MM.1S (cell line): ENCODE measurements at regions not wholly inside any gene's neighbourhood (a gene's known extent, or its start where the extent isn't known, plus 50 kb on each side); places are given as distances from the start of the nearest gene placed in this dataset.

Source experiments
- DNase-seq: peaks from one replicate; pipeline ENCODE4 v3.0.0-alpha.2; 2015
- H2AFZ ChIP-seq: fragments of 300-600 bp; sonication (generic); 2 replicates; pipeline ENCODE4 v1.6.0; 2016; ENCODE audit warnings: antibody characterized with exemption, low read length
- H3F3A ChIP-seq: fragments of 300-600 bp; sonication (generic); 2 replicates; pipeline ENCODE4 v1.6.1; 2016; ENCODE audit warnings: mild to moderate bottlenecking, antibody characterized with exemption, low read length, moderate library complexity, mixed read lengths; ENCODE audit not compliant: insufficient read depth
- H3K27ac ChIP-seq: fragments of 300-600 bp; sonication (generic); 2 replicates; pipeline ENCODE4 v1.5.1; 2016; ENCODE audit warnings: mild to moderate bottlenecking, low read length
- H3K27me3 ChIP-seq: fragments of 300-600 bp; sonication (generic); replicated peaks from 2 replicates; pipeline ENCODE4 v1.6.0; 2016; ENCODE audit warnings: low read length; ENCODE audit not compliant: insufficient read depth
- H3K36me3 ChIP-seq: fragments of 300-600 bp; sonication (generic); replicated peaks from 2 replicates; pipeline ENCODE4 v1.6.1; 2016; ENCODE audit warnings: mild to moderate bottlenecking, low read length, mixed read lengths; ENCODE audit not compliant: insufficient read depth
- H3K4me1 ChIP-seq: fragments of 300-600 bp; sonication (generic); 2 replicates; pipeline ENCODE4 v1.6.1; 2016; ENCODE audit warnings: low read length, mixed read lengths
- H3K4me2 ChIP-seq: fragments of 300-600 bp; sonication (generic); 2 replicates; pipeline ENCODE4 v1.6.0; 2016; ENCODE audit warnings: low read depth, low read length
- H3K4me3 ChIP-seq: fragments of 300-600 bp; sonication (generic); 2 replicates; pipeline ENCODE4 v1.5.1; 2016; ENCODE audit warnings: low read length, mixed read lengths
- H3K79me2 ChIP-seq: fragments of 300-600 bp; sonication (generic); 2 replicates; pipeline ENCODE4 v1.6.1; 2016; ENCODE audit warnings: mixed run types, low read length, mixed read lengths
- H3K9ac ChIP-seq: fragments of 300-600 bp; sonication (generic); 2 replicates; pipeline ENCODE4 v1.6.1; 2016; ENCODE audit warnings: low read length, mixed read lengths
- H3K9me2 ChIP-seq: fragments of 300-600 bp; sonication (generic); replicated peaks from 2 replicates; pipeline ENCODE4 v1.6.1; 2016; ENCODE audit warnings: mild to moderate bottlenecking, low read length, mixed read lengths; ENCODE audit not compliant: insufficient read depth
- H3K9me3 ChIP-seq: fragments of 300-600 bp; sonication (generic); replicated peaks from 2 replicates; pipeline ENCODE4 v1.6.1; 2016; ENCODE audit warnings: mild to moderate bottlenecking, low read length, mixed read lengths; ENCODE audit not compliant: insufficient read depth
- H4K20me1 ChIP-seq: fragments of 300-600 bp; sonication (generic); 2 replicates; pipeline ENCODE4 v1.6.1; 2016; ENCODE audit warnings: mild to moderate bottlenecking, low read length, moderate library complexity, mixed read lengths; ENCODE audit not compliant: insufficient read depth
- CTCF ChIP-seq: fragments of 300-600 bp; sonication (generic); IDR thresholded peaks from 2 replicates; pipeline ENCODE4 v1.5.1; 2016; ENCODE audit warnings: antibody characterized with exemption, low read length, mixed read lengths
- EZH2 ChIP-seq: fragments of 300-600 bp; sonication (generic); optimal IDR thresholded peaks from 2 replicates; pipeline ENCODE3; 2017; ENCODE audit warnings: low read depth, mild to moderate bottlenecking, antibody characterized with exemption, low read length, mixed read lengths
- EZH2phosphoT487 ChIP-seq: fragments of 300-600 bp; sonication (generic); IDR thresholded peaks from 2 replicates; pipeline ENCODE4 v1.6.1; 2018; ENCODE audit warnings: antibody characterized with exemption, low read length

- H3K27ac ChIP-seq = no peak overlapping the region
- H3K4me2 ChIP-seq = no peak overlapping the region
- H4K20me1 ChIP-seq = no peaks in the 10 kb centered on the region
- peaks cover 5% of the 10 kb centered on the region for H3K4me1 ChIP-seq
- H3K4me3 ChIP-seq = no peak overlapping the region
- no peaks in the 10 kb centered on the region for H3F3A ChIP-seq
- H3K36me3 ChIP-seq = no peaks in the 10 kb centered on the region
- no peaks in the 10 kb centered on the region for H3K27me3 ChIP-seq
- no peak overlapping the region for H3K9ac ChIP-seq
- H3K9me2 ChIP-seq = no peaks in the 10 kb centered on the region
- H2AFZ ChIP-seq = no peak overlapping the region
- H3K79me2 ChIP-seq = no peaks in the 10 kb centered on the region
- TF ChIP-seq EZH2 (no peak), CTCF (no peak), EZH2phosphoT487 (no peak)
- no peaks in the 10 kb centered on the region for H3K9me3 ChIP-seq
- DNase-seq = no peak
Observed at GRCh38 chr10:3907514-3907913, 122.5 kb upstream of the KLF6 start.

DNA sequence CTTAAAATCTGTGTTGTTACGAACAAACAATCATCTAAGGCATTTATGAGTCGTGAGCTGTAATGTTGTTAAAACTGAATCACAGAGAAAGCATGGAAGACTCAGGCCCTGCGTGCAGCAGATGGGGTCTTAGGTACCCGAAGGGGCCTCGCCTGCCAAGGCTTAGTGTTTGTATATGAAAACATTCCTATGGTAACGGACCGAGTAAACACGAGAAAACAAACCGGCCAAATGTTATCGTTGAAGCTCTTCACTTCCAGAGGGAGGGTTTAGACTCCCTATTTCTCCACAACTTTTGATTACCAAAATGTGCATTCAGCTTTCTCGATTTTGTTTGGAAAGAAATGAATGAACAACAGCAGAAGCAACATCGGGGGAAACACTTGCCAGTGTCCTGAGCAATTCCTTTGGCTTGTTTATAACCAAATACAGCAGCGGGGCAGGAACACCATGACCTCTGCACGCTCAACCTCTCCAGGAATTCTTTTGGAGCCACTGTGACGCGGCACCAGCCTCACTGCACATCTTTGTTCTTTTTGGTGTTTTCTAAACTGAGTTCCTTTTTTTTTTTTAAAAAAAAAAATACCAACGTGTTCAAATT, 121.6 kb upstream of the KLF6 start:
- Histone ChIP-seq H3K9me2 (no peaks in the 10 kb centered on the region), H3K79me2 (no peaks in the 10 kb centered on the region), H3K36me3 (no peaks in the 10 kb centered on the region), H3K27ac (no peak overlapping the region), H3K9me3 (no peaks in the 10 kb centered on the region), H3F3A (no peaks in the 10 kb centered on the region), H2AFZ (no peak overlapping the region), H3K4me1 (peaks cover 13% of the 10 kb centered on the region), H3K4me3 (no peak overlapping the region), H4K20me1 (no peaks in the 10 kb centered on the region), H3K4me2 (no peak overlapping the region), H3K27me3 (no peaks in the 10 kb centered on the region), H3K9ac (no peak overlapping the region)
- TF ChIP-seq CTCF (no peak), EZH2phosphoT487 (no peak), EZH2 (no peak)
- no peak for DNase-seq

DNA sequence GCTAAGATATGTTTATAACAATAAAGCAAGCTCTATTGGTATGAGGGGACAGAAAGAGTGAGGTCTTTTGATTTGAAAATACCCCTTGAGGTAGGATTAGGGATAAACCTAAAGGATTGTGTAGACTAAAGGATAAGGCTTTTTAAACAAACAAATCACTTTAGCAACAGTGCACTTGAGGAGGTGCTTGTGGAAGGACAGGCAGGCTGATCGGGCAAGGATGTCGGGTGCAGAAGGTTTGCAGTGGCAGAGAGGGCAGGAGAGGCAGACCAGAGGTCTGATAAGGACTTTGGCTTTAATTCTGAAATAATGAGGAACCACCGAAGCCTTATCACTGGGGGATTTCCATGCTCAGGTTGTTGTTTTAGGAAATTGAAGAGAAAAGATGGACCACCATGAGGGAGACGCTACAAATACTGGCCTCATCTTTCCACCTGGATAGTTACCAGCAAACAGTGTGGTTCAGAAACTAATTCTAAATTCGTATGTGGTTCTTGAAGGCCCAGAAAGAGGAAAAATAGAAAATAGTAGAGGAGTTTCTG, 119.5 kb upstream of the KLF6 start:
- no peak overlapping the region for H2AFZ ChIP-seq
- peaks cover 15% of the 10 kb centered on the region for H3K4me1 ChIP-seq
- H3K4me2 ChIP-seq = no peak overlapping the region
- no peaks in the 10 kb centered on the region for H3K79me2 ChIP-seq
- H3K27me3 ChIP-seq = no peaks in the 10 kb centered on the region
- no peak for DNase-seq
- no peaks in the 10 kb centered on the region for H3K9me3 ChIP-seq
- H3F3A ChIP-seq = no peaks in the 10 kb centered on the region
- H4K20me1 ChIP-seq = no peaks in the 10 kb centered on the region
- H3K9ac ChIP-seq = no peak overlapping the region
- no peaks in the 10 kb centered on the region for H3K36me3 ChIP-seq
- no peak overlapping the region for H3K27ac ChIP-seq
- no peak for TF ChIP-seq EZH2phosphoT487
- TF ChIP-seq EZH2 = no peak
- TF ChIP-seq CTCF = no peak
- no peaks in the 10 kb centered on the region for H3K9me2 ChIP-seq
- H3K4me3 ChIP-seq = no peak overlapping the region
